SH-SY5Y (cell line): ENCODE measurements at regions not wholly inside any gene's neighbourhood (a gene's known extent, or its start where the extent isn't known, plus 50 kb on each side); places are given as distances from the start of the nearest gene placed in this dataset.
A peak's percentile ranks its signal among the peaks of the same experiment; 100 is the strongest.

Source experiments
- GATA2 ChIP-seq: IDR thresholded peaks from 2 replicates; pipeline ENCODE4 v1.6.1; 2011; ENCODE audit warnings: mild to moderate bottlenecking, low read depth, low read length
- GATA3 ChIP-seq: IDR thresholded peaks from 2 replicates; pipeline ENCODE4 v1.6.1; 2011; ENCODE audit warnings: low read depth, mild to moderate bottlenecking, low read length, moderate library complexity

- no peak for TF ChIP-seq GATA3
- TF ChIP-seq GATA2, result peak; percentile 72
Observed at GRCh38 chr10:78266741-78267469, 233.2 kb downstream of the RPS24 start.

GRCh38 chr10:78267598-78267997 lies 233.9 kb downstream of the RPS24 start:
- TF ChIP-seq GATA3, result no peak
- no peak for TF ChIP-seq GATA2

DNA sequence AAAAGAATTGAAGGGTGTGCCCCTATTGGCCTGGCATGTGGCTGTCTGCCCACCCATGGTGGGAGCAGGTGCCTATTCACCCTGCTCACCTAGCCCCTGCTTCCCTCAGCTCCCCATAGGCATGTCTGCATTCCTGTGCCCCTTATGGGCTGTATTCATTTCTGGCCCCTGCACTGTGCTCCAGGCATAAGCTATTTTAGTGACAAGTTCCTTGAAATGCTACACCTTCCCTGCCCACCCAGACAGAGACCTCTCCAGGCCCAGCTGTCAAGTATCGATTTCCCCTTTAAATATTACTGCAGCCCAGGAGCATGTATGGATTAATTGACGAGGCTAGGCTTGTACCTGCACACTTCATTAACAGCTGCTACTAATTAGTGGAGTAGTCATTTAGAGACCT lies 235.4 kb downstream of the RPS24 start:
- no peak for TF ChIP-seq GATA3
- no peak for TF ChIP-seq GATA2

- no peak for TF ChIP-seq GATA2
- TF ChIP-seq GATA3, result no peak
Observed at GRCh38 chr10:78272329-78272728, 238.7 kb downstream of the RPS24 start.

DNA sequence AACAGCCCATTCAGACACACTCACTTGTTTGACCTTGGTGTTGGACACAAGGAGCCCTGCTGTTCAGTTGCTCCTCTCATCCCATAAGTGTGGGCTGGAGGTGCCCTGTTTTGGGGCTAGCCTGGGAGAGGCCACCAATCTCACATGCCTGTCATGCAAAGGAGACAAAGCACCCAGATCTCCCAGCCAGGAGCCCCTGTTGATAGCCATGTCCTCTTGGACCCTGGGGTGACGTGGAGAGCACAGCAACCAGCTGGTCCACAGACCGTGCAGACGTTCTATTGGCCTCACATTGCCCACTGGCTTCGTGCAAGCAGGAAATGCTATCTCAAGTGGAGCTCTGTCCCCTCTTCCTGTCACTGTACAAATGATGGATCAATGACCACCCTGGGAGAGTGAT lies 240.8 kb downstream of the RPS24 start:
- TF ChIP-seq GATA2, result no peak
- TF ChIP-seq GATA3, result no peak

- no peak for TF ChIP-seq GATA2
- TF ChIP-seq GATA3, result no peak
Observed at GRCh38 chr10:78276139-78276538, 242.5 kb downstream of the RPS24 start.

- TF ChIP-seq GATA2, result no peak
- no peak for TF ChIP-seq GATA3
Observed at GRCh38 chr10:78277314-78278057, 243.8 kb downstream of the RPS24 start.

- TF ChIP-seq GATA2, result no peak
- TF ChIP-seq GATA3, result no peak
Observed at GRCh38 chr10:78278058-78278404, 244.4 kb downstream of the RPS24 start.

DNA sequence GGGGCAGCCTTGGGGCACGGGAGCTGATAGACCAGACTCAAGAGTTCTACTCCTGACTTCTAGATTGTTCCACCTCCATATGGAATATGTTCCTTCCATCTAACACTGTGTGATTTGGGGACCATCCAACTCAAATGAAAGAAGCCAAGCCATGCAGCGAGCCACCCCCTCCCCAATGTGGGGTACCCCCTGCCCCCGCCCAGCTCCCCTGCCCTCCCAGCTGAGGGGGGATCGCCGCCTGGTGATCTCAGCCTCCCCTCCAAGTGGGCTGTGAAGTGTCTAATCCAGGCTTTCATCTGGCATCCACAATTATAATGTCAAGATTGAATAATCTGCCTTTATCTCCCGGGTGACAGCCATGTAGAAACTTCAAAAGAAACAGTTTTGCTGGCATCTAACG lies 246.1 kb downstream of the RPS24 start:
- TF ChIP-seq GATA2 (no peak), GATA3 (no peak)

DNA sequence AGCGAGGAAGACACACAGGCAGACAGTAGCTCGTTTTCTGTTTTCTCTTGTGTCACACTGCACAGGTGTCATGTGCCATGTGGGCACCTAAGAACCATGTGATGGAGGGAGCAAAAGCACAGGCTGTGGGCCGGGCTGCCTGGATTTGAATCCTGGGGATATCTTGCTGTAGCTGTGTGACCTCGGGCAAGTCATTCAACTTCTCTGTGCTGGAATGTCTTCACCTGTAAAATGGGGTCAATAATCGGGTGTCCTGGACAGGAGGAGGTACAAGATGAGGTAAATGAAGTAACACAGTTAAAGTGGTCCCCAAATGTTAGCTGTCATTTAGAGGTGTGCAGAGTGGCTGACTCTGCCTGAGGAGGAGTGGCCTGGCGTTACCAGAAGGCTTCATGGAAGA lies 246.9 kb downstream of the RPS24 start:
- TF ChIP-seq GATA3 (no peak), GATA2 (no peak)

- TF ChIP-seq GATA2 (no peak), GATA3 (no peak)
Observed at GRCh38 chr10:78281627-78282026, 248.0 kb downstream of the RPS24 start.

- TF ChIP-seq GATA2, result no peak
- TF ChIP-seq GATA3, result no peak
Observed at GRCh38 chr10:78283069-78283682, 249.5 kb downstream of the RPS24 start.

- TF ChIP-seq GATA2 (no peak), GATA3 (no peak)
Observed at GRCh38 chr10:78284381-78284780, 250.7 kb downstream of the RPS24 start.

GRCh38 chr10:78285226-78285625 lies 251.6 kb downstream of the RPS24 start:
- no peak for TF ChIP-seq GATA2
- TF ChIP-seq GATA3, result no peak

DNA sequence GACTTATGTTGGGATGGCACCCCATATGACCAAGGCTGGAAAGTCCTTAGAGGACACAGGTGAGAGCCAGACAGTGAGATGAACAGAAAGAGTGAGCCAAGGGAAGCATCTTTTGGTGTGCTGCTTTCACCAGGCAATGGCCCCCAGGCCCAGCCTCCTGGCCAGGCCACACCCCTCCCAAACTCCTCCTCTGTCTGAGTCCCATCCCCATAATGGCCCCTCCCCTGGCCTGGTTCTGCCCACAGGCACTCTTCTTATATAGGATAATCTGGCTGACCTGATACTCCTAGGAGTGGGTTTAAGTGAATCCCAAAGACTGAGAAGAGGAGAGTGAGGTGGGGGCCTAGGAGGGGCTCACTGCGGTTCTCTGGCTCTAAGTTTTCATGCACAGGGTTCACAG lies 252.5 kb downstream of the RPS24 start:
- no peak for TF ChIP-seq GATA3
- no peak for TF ChIP-seq GATA2

DNA sequence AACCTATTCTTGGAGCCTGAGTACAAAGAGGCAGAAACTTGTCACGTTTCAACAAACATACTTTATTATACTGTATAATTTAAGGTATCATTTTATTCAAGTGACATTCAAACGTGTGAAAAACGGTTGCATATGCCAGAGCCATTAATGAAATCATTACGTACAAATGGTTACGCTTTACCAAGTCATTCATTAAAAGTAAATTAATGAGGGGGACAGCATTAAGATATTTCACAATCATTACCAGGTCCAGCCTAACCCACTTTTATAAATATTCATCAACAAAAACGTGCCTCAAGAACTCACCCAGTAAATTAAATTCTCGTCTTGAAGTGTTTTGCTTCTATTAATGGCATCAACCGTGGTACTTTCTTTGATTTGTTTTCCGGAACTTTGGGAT lies 253.0 kb downstream of the RPS24 start:
- TF ChIP-seq GATA3, result no peak
- no peak for TF ChIP-seq GATA2
